Hepatocyte (in vitro differentiated cells): ENCODE measurements at regions not wholly inside any gene's neighbourhood (a gene's known extent, or its start where the extent isn't known, plus 50 kb on each side); places are given as distances from the start of the nearest gene placed in this dataset.

Experiments
- DNase-seq: peaks from one replicate; pipeline ENCODE4 v3.0.0-alpha.2; 2016; ENCODE audit warnings: low spot score
- H2AFZ ChIP-seq: fragments of 200-600 bp; sonication (generic); 2 replicates; pipeline ENCODE4 v1.6.0; 2016; ENCODE audit warnings: antibody characterized with exemption, mild to moderate bottlenecking
- H3K27ac ChIP-seq: fragments of 200-600 bp; sonication (generic); 2 replicates; pipeline ENCODE4 v1.5.1; 2016; ENCODE audit warnings: mild to moderate bottlenecking
- H3K27me3 ChIP-seq: fragments of 200-600 bp; sonication (generic); 2 replicates; pipeline ENCODE4 v1.6.1; 2016
- H3K36me3 ChIP-seq: fragments of 200-600 bp; sonication (generic); replicated peaks from 2 replicates; pipeline ENCODE4 v1.5.1; 2016; ENCODE audit warnings: low read depth; ENCODE audit not compliant: insufficient read depth
- H3K4me1 ChIP-seq: fragments of 200-600 bp; sonication (generic); 2 replicates; pipeline ENCODE4 v1.5.1; 2016; ENCODE audit warnings: mild to moderate bottlenecking, moderate library complexity; ENCODE audit not compliant: insufficient read depth
- H3K4me2 ChIP-seq: fragments of 200-600 bp; sonication (generic); 2 replicates; pipeline ENCODE4 v1.6.0; 2016
- H3K4me3 ChIP-seq: fragments of 200-600 bp; sonication (generic); 2 replicates; pipeline ENCODE4 v1.5.1; 2016; ENCODE audit warnings: mild to moderate bottlenecking
- H3K79me2 ChIP-seq: fragments of 200-600 bp; sonication (generic); 2 replicates; pipeline ENCODE4 v1.6.0; 2017; ENCODE audit warnings: mild to moderate bottlenecking
- H3K9me2 ChIP-seq: fragments of 200-600 bp; sonication (generic); replicated peaks from 2 replicates; pipeline ENCODE4 v1.6.0; 2017; ENCODE audit warnings: mild to moderate bottlenecking; ENCODE audit not compliant: insufficient read depth
- H3K9me3 ChIP-seq: fragments of 200-600 bp; sonication (generic); 2 replicates; pipeline ENCODE4 v1.5.1; 2016; ENCODE audit warnings: low read depth, mild to moderate bottlenecking
- H4K20me1 ChIP-seq: fragments of 200-600 bp; sonication (generic); 2 replicates; pipeline ENCODE4 v1.6.0; 2016; ENCODE audit warnings: mild to moderate bottlenecking; ENCODE audit not compliant: insufficient read depth, poor library complexity, severe bottlenecking
- CTCF ChIP-seq: fragments of 200-600 bp; sonication (generic); IDR thresholded peaks from 2 replicates; pipeline ENCODE4 v1.5.1; 2016; ENCODE audit warnings: antibody characterized with exemption, mild to moderate bottlenecking; ENCODE audit not compliant: poor library complexity
- EZH2 ChIP-seq: fragments of 200-600 bp; sonication (generic); IDR thresholded peaks from 2 replicates; pipeline ENCODE4 v1.6.1; 2016; ENCODE audit warnings: antibody characterized with exemption, mild to moderate bottlenecking, borderline replicate concordance
- EZH2phosphoT487 ChIP-seq: fragments of 200-600 bp; sonication (generic); IDR thresholded peaks from one replicate; pipeline ENCODE4 v1.6.1; 2018; ENCODE audit warnings: antibody characterized with exemption, mild to moderate bottlenecking, low read depth, moderate library complexity; ENCODE audit not compliant: unreplicated experiment, severe bottlenecking
- WGBS: methylation state at CpG from one replicate; pipeline ENCODE4 v1.1.6; 2016; ENCODE audit warnings: low lambda C conversion rate; ENCODE audit errors: missing lambda C conversion rate; 5-methylcytosine and 5-hydroxymethylcytosine counted together

GRCh38 chr18:57904535-57904934, 101.4 kb upstream of the ATP8B1 start:
- Histone ChIP-seq H2AFZ (no peak overlapping the region), H3K9me3 (no peaks in the 10 kb centered on the region), H3K27me3 (no peaks in the 10 kb centered on the region), H3K4me3 (no peak overlapping the region), H3K79me2 (no peaks in the 10 kb centered on the region), H3K4me1 (no peaks in the 10 kb centered on the region), H3K9me2 (no peaks in the 10 kb centered on the region), H3K4me2 (no peak overlapping the region), H3K36me3 (no peaks in the 10 kb centered on the region), H4K20me1 (no peaks in the 10 kb centered on the region), H3K27ac (no peak overlapping the region)
- no peak for DNase-seq
- TF ChIP-seq CTCF (no peak), EZH2phosphoT487 (no peak), EZH2 (no peak)

GRCh38 chr18:57902721-57903120, 99.6 kb upstream of the ATP8B1 start:
- H3K79me2 ChIP-seq, result no peaks in the 10 kb centered on the region
- H3K27me3 ChIP-seq, result no peaks in the 10 kb centered on the region
- H2AFZ ChIP-seq, result no peak overlapping the region
- H3K4me3 ChIP-seq, result no peak overlapping the region
- 93% methylated on average over 1 of the region's 1 CpG for WGBS
- H3K36me3 ChIP-seq, result no peaks in the 10 kb centered on the region
- TF ChIP-seq EZH2phosphoT487, result no peak
- no peak for TF ChIP-seq CTCF
- no peaks in the 10 kb centered on the region for H3K9me2 ChIP-seq
- no peaks in the 10 kb centered on the region for H3K4me1 ChIP-seq
- no peak overlapping the region for H3K4me2 ChIP-seq
- peak overlapping the region; percentile 38 for H3K27ac ChIP-seq
- H3K9me3 ChIP-seq, result no peaks in the 10 kb centered on the region
- H4K20me1 ChIP-seq, result no peaks in the 10 kb centered on the region
- no peak for DNase-seq

- WGBS, result 83% methylated on average over 11 of the region's 11 CpGs
- TF ChIP-seq EZH2, result no peak
- TF ChIP-seq EZH2phosphoT487, result no peak
- no peak for TF ChIP-seq CTCF
- no peak overlapping the region for H3K4me2 ChIP-seq
Observed at GRCh38 chr18:57901825-57902589, 98.9 kb upstream of the ATP8B1 start.

More at GRCh38 chr18:57901825-57902589, 98.9 kb upstream of the ATP8B1 start:
- Histone ChIP-seq H2AFZ (no peak overlapping the region), H3K36me3 (no peaks in the 10 kb centered on the region), H3K4me1 (no peaks in the 10 kb centered on the region), H3K27ac (peak overlapping the region; percentile 77), H4K20me1 (no peaks in the 10 kb centered on the region), H3K79me2 (no peaks in the 10 kb centered on the region), H3K27me3 (no peaks in the 10 kb centered on the region), H3K9me2 (no peaks in the 10 kb centered on the region), H3K9me3 (no peaks in the 10 kb centered on the region), H3K4me3 (no peak overlapping the region)
- peak; percentile 66 for DNase-seq
